RCC 7860 (cell line): ENCODE measurements at regions not wholly inside any gene's neighbourhood (a gene's known extent, or its start where the extent isn't known, plus 50 kb on each side); places are given as distances from the start of the nearest gene placed in this dataset.
A peak's percentile ranks its signal among the peaks of the same experiment; 100 is the strongest.

ENCODE experiments used
- DNase-seq: peaks from one replicate; pipeline ENCODE4 v3.0.0-alpha.2; 2015; ENCODE audit warnings: low spot score
- FAIRE-seq: peaks from 2 replicates; lab custom pipeline; 2012; peaks lifted over from hg19 to GRCh38; lab: Jason Lieb, UNC

DNA sequence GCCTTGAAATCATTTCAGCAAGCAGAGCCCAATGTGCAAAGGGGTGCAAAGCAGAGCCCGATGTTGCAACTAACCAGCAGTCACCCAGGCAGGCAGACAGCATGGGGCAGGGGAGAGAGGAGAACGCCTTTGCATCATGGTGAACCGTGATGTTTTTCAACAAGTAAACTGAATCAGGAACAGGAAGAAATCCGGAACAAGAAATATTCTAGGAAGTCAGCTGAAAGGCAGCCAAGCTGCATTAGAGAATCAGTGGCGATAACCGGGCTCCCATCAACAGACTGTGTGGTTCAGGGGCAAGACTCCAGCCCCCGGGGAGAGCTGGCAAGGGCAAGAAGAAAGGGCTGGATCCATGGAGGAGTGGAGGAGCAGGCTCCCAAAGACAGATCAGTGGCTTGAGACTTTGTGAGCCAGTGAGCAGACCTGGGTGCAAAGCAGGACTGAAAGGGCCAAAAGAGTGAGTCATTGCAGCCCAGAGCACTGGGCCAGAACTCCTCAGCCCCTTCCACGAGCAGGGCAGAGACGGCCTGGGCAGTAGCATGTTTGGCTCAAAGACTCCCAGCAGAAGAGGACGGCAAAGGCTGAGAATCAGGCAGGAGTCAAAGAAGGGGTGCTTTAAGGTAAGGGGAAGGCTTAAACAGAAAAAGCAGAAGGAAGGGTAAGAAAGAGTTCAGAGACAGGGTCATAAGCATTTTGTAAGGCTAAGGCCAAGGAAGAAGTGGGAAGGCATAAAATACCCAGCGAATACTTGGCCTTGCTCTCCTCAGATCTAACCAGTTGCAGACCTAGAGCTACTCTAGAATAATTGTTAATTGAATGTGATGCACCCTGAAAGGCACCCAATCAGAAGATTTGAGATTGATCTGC, 155.0 kb downstream of the SETD4 start:
- DNase-seq (peak; percentile 50), FAIRE-seq (peak; percentile 74)

DNA sequence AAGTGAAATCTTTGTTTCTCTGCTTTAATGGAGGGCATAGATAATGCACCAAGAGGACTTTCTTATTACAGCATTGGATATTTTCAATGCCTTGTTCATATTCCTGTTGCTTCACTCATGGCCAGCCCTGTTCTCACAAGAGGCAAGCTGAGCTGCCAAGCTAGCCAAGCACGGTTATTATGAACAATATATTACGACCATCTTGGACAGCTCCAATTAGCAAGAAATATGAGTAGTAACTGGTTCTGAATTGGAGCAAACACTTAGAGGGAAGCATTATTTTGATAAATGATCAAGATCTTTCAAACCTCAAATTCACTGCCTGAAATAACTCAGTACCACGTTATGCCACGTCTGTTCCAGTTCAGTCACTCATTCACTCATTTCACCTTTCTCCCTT, 159.8 kb downstream of the SETD4 start:
- no peak for FAIRE-seq

DNA sequence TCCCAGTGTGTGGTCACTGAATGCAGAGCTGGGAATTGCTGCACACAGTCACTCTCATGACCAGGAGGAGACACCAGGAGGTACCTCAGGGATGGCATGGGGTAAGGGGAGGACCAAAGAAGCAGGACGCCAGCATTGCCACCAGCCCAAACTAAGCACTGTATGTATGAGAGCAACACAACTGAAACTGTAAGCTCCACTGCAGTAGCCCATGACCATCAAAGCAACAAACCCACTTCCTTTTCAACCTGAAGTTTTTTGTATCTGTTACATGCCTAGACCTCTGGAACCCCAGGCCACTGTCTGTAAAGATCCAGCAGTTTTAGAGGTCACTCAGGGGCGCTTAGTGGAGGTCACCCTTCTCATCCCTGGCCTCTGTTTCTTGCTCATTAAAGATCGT, 164.3 kb downstream of the SETD4 start:
- FAIRE-seq (no peak), DNase-seq (no peak)

More for the DNA sequence above, 159.8 kb downstream of the SETD4 start:
- no peak for DNase-seq

DNA sequence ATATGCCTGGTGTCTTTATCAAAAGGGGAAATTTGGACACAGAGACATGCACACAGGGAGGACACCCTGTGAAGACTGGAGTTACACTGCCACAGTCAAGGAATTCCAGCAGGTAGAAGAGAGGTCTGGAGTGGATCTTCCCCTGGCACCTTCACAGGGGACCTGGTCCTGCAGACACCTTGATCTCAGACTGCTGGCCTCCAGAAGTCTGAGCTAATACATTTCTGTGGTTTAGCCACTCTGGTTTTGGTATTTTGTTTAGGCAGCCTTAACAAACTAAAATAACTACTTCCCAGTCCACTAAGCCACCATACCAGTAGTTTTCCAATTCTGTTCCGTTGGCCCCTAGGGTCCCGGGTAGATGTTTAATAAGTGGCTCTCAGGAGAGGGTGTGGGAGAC, 164.7 kb downstream of the SETD4 start:
- no peak for FAIRE-seq
- no peak for DNase-seq

DNA sequence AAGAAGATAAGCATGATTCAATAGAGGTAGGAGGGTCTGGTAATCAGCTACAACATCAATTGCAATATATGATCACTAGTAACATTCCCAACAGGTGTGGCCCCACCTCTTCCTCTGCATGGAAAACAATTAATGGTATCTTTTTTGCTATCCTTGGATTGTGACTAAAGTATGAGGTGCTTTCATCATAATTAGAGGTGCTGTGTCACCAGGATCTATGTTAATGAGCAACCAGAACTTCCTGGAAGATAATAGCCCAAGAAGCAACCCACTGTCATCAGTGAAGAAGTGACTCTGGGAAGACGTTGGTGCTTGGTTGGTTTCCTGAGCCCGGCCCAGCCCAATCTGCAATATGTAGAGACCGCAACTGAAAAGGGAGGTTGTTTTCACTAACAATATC, 167.2 kb downstream of the SETD4 start:
- no peak for DNase-seq
- no peak for FAIRE-seq

DNA sequence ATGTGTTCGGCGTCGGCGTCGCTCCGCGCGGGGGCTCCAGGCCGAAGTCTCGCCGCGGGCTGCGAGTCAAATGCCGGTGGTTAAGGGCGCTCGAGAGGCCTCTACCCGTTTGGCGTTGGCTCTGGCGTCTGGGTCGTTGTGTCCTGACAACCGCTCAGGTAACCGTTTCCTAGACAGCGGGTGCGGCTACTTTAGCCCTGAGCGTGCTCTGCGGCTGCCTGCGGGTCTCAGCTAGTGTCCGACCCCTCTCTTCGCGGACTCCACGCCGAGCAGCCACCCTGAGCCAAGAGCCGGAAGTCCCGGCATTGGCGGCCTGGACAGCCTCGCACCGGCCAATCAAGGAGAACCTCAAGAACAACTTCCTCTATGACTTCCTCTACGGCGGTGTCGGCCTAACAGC, 173.4 kb downstream of the SETD4 start:
- no peak for FAIRE-seq
- DNase-seq = no peak

DNA sequence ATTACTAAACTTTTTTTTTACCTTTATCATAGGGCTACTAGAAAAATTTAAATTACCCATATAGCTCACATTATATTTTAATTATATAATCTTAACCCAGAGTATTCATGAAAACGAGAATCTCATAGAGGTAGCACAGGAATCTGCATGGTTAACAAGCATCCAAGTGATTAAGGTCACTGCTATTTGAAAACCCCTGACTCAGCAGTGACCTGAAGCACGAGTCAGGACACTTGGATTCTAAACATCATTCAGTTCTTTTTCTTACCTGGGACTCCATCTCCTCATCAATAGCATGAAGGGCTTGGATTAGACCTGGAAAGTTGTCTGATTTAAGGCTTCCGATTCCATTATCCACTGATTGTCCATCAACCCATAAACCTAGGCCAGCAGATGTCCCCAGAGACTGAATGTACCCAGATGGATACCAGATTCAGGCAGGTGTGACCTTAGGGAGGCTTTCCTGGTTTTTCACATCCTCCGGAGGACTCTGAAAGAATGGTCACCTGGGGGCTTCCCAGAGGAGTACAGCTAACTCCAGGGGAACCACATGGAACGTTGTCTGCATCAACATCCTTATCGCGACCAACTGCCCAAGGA, 174.3 kb downstream of the SETD4 start:
- FAIRE-seq (no peak), DNase-seq (no peak)

DNA sequence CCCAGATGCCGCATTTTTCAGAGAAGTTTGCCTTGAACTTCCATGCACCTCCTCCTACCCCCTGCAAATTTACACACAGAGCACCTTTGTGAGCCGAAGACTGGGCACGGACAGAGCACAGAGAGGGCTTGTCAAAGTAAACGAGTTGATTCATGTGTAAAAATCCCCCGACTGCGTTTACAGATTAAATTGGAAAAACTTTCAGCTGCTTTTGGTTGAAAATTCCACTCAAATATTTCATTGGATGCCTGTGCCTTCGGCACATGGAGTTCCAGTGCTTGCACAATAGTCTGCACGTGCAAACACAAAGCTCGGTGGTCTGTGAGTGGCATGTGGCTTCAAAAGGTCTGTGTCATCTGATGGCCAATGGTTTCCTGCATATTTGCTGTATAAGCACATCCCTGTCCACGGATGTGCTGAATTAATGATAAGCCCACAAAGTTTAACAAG, 177.5 kb downstream of the SETD4 start:
- DNase-seq (peak; percentile 7), FAIRE-seq (no peak)

DNA sequence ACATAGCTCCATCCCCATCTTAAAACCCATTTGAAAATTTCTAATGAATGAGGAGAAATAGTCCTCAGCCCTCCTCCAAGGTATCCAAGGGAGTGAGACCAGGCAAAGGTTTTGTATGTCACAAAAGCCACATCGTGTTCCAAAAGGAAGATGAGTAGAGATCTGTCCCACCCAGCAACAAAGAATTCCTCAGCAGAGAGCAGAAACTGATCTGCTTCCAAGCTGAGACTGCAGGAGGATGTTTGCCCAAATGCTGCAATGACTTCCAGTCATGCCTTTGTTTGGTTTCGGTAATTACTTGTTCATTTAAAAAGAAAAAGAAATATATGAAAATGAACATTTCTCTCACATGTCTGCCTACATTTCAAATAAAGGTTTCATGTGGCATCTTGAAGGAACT, 186.9 kb downstream of the SETD4 start:
- FAIRE-seq = no peak
- no peak for DNase-seq

DNA sequence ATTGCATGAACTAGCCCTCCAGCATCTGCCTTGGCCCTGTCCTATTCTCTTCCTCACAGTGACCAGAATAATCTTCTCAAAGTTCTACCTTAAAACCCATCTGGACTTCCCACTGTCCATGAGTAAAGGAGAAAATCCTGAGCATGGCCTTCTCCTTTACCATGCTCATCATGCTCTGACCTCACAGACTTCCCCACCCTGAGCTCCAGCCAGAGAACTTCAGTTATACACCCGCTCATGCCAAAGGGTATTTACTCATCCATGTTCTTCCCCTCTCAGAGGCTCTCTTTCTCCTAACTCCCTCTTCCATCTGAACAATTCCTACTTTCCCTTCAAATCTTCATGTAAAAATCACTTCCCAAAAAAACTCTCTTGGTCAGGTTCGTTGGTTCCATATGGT, 188.4 kb downstream of the SETD4 start:
- DNase-seq (no peak), FAIRE-seq (no peak)

DNA sequence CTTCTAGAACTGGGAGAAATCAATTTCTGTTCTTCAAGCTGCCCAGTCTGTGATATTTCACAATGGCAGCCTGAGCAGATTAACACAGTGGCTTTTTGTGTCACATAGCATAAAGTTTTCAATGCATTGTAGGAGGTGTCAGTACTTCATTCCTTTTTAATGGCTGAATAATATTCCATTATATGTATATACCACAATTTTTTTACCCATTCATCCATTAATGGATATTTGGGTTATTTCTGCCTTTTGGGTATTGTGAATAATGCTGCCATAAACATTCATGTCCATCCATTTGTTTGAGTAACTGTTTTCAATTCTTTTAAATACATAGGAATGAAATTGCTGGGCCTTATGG, 191.5 kb downstream of the SETD4 start:
- FAIRE-seq (no peak), DNase-seq (no peak)

DNA sequence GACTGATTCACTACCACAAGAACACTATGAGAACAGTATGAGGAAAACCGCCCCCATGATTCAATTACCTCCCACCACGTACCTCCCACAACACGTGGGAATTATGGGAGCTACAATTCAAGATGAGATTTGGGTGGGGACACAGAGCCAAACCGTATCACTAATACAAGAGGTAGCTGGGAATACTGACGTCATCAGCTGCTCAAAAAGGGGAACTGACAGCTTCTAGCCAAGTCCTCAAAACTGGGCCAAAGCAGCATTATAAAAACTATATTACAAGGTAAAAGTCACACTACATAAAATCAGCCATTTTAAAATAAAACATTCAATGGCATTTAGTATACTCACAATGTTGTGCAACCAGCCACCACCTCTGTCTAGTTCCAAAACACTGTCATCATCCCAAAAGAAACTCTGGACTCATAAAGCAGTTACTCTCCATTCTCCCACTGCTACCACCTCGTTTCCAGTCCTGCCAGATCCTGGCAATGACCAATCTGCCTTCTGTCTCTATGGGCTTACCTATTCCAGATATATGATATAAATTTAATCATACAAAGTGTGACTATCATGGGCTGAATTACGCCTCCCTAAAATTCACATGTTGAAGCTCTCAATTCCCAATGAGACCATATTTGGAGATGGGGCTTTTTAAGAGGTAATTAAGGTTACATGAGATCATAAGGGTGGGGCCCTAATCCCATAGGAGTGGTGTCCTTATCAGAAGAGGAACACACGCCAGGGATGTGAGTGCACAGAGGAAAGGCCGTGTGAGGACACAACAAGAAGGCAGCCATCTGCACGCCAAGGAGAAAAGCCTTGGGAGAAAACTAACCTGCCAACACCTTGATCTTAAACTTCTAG, 192.1 kb downstream of the SETD4 start:
- no peak for DNase-seq
- no peak for FAIRE-seq

DNA sequence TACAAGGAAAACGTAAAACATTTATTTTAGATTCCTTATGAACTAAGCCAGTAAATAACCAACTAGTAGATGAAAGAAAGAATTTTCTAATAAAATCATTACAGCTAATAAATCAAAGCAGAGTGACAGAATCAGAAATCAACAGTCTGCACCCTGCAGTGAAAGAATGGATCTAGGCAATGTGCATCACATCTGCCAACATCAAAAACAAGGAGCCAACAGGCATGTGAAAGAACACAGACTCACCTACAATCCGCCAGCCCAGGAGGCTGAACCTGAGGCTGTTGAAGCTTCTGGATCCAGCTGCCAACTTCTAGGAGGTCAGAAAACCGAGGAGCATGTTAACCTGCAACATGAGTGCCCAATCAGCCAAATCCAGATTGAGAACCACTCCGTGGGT, 196.3 kb downstream of the SETD4 start:
- FAIRE-seq (no peak), DNase-seq (no peak)

DNA sequence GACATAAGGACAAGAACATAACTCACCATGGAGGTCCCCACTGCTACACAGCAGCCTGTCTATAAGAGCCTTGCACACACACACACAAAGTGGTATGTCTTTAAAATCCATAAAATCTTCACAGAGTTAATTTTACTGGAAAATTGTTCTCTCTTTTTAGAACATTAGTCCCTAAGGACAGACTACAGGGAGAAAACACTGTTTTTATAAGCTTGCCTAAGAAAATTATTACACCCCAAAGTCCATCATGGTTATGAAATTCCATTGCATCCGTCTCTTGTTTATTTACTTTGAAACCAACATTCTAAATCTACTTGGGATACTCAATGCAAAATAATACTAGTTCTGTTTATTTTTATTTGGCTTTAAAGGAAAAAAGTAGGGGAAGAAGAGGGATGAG, 197.4 kb downstream of the SETD4 start:
- FAIRE-seq = no peak
- no peak for DNase-seq

DNA sequence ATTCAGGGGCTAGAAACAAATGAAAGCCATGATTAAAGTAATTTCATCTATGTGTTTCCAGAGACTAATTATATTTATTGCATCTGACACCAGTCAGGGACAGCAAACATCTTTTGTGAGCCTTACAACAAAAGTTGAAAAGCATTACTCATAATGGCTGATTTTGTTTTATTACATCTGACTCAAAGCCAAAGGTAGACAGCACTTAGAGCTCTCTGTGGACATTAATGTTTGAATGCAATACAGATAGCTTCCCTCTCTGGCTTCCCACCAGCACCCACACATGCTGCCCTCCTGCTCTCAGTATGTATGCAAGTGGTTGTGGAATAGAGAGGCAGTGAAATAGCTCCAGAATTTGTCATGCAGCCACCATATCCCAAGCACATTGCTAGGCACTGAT, 198.7 kb downstream of the SETD4 start:
- DNase-seq (no peak), FAIRE-seq (no peak)

DNA sequence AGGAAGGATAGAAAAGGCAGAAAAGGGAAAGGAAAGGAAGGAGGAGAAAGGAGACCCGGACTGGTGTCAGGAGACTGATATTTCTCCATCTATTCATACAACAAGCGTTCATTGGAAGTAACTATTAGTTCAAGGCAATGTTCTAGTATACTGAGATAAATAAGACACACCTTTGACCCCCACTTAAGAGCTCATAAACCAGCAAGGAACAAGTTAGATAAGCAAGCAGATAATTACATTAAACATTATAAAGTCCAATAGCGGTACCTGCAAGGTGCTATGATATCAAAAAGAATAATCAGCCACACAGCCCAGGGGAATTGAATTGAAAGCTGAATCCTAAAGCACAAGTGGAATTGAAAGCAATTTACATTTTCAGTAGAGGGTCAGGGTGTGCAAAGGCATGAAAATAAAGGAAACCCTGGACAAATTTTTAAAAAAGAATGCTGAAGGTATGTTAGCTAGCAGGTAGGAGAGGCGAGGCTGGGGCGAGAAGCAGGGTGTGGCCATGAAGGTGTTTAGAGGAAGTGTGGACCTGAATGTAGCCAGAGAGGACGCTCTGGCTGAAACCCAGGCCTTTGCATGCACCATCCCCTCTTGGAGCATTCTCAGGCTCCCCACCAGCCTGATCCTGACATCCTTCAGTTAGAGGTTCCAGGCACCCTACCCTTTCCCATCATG, 200.0 kb downstream of the SETD4 start:
- FAIRE-seq = no peak

DNA sequence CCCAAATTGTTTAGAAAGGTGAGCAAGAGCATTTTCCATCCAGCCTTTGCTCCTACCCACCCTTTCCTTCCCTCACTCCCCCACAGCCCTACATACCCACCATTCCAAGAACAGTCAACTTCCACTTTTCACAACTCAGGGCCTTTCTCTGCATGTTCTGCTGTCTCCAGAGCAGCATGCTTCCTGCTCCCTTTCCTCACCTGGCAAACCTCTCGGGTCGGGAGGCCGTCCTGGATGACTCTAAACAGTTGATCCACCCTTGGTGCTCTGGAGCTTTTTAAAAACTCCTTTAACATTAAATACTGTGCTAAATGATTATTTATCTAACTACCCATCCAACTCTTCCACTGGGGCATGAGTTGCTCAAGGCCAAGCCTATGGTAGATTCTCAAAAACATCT, 200.6 kb downstream of the SETD4 start:
- FAIRE-seq (no peak), DNase-seq (no peak)

More for the DNA sequence above, 200.0 kb downstream of the SETD4 start:
- DNase-seq = no peak

DNA sequence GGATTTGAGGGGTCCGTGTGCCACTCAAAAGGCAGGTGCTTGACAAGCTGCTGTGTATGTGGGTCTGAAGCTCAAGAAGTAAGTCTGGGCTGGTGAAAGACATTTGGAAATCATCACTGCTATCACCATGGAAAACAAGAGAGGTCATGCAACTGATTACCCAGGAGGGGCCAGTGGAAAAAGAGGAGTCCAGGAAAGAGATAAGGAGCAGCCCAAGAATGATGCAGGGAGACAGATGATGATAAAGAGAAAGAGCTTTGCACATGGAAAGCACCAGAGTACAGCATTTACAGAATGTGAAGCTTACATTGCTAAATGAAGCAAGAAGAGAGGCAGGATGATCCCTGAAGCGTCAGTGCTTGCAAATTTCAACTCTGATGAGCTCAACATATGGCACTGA, 203.2 kb downstream of the SETD4 start:
- DNase-seq = no peak
- FAIRE-seq = no peak

DNA sequence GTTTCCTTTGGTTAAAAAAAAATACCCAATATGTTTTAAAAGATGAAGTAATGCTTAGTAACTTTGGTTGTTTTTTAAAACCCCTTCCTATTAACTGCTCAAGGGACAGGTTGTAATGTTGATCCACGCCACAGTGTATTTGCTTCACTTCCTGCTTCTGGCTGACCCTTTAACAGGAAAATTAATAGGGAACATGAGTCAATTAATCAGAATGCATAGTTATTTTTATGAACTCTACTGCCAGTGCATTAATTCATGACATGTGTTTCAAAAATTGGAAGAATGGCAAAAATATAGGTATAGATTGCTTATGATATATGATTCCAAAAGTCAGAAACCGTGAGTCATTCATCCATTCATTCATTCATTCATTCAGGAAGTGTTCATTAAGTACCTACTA, 204.8 kb downstream of the SETD4 start:
- FAIRE-seq = no peak

DNA sequence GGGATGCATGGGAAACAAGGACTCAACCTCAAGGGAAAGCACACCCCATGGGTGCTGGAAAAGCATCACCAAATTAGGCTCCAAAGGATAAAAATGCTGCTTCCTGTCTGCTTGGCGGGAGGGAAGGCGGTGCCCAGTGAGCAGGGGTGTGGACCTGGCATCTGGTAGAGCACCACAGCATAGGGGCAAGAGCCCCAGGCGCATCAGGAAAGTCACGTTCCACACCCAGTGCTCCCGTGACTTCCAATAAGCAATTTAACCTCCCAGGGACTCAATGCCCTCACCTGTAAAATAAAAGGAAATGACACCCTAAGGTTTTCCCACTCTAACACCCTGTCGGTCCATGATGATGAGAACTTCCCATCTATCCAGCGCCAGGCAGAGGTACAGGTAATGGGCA, 206.0 kb downstream of the SETD4 start:
- no peak for DNase-seq

More for the DNA sequence above, 204.8 kb downstream of the SETD4 start:
- no peak for DNase-seq

More for the DNA sequence above, 206.0 kb downstream of the SETD4 start:
- FAIRE-seq = no peak
